Stomach (tissue), 4 donors: ENCODE measurements at regions not wholly inside any gene's neighbourhood (a gene's known extent, or its start where the extent isn't known, plus 50 kb on each side); places are given as distances from the start of the nearest gene placed in this dataset.

Experiments
- EP300 ChIP-seq: sonication (generic); formaldehyde crosslinking; IDR thresholded peaks from one replicate; pipeline ENCODE4 v1.6.1; 2017; ENCODE audit warnings: antibody characterized with exemption
- POLR2A ChIP-seq, 4 donors: fragments of 450-650 bp; IDR thresholded peaks; one replicate each; pipeline ENCODE4 v1.6.1; 2016; ENCODE audit warnings: antibody characterized with exemption in 4 of 4, control low read depth in 2 of 4, mild to moderate bottlenecking in 1 of 4, moderate library complexity in 1 of 4
- POLR2AphosphoS5 ChIP-seq, 3 donors: sonication (generic); formaldehyde crosslinking; IDR thresholded peaks; one replicate each; pipeline ENCODE4 v1.6.1; 2016; ENCODE audit warnings: antibody characterized with exemption in 3 of 3

- TF ChIP-seq POLR2AphosphoS5 (IDR thresholded peaks at IDR 0.05) = no peak
- no peak for TF ChIP-seq EP300
- TF ChIP-seq POLR2A (IDR thresholded peaks at IDR 0.05) = no peak
Measured at GRCh38 chr11:15906481-15907035, 449.8 kb downstream of the SOX6 start.
